Effector memory CD8-positive, alpha-beta T cell (primary cell): ENCODE measurements at regions not wholly inside any gene's neighbourhood (a gene's known extent, or its start where the extent isn't known, plus 50 kb on each side); places are given as distances from the start of the nearest gene placed in this dataset.

Source experiments
- ATAC-seq: fragments of 150-1000 bp; cut with Tn5 transposase; replicated peaks from 2 replicates; pipeline ENCODE4 v1.10.0; 2021; ENCODE audit warnings: mild to moderate bottlenecking, moderate library complexity
- DNase-seq, 3 experiments: peaks; one replicate each; pipeline ENCODE4 v3.0.0; 2021
- H3K27ac Mint-ChIP-seq, 2 donors: one replicate each; pipeline ENCODE4 v1.8.0; 2022; ENCODE audit warnings: mild to moderate bottlenecking in 2 of 2, mixed read lengths in 2 of 2, moderate library complexity in 2 of 2
- H3K27me3 Mint-ChIP-seq, 2 donors: one replicate each; pipeline ENCODE4 v1.8.0; 2022; ENCODE audit warnings: mixed read lengths in 2 of 2
- H3K36me3 Mint-ChIP-seq: one replicate; pipeline ENCODE4 v1.8.0; 2022; ENCODE audit warnings: mild to moderate bottlenecking, moderate library complexity, mixed read lengths; ENCODE audit not compliant: insufficient read depth
- H3K4me1 Mint-ChIP-seq, 2 donors: one replicate each; pipeline ENCODE4 v1.8.0; 2022; ENCODE audit warnings: low read depth in 2 of 2, mixed read lengths in 2 of 2
- H3K4me3 Mint-ChIP-seq, 2 donors: one replicate each; pipeline ENCODE4 v1.8.0; 2022; ENCODE audit warnings: mild to moderate bottlenecking in 2 of 2, mixed read lengths in 2 of 2, moderate library complexity in 2 of 2
- H3K9me3 Mint-ChIP-seq, 2 donors: one replicate each; pipeline ENCODE4 v1.8.0; 2022; ENCODE audit warnings: mixed read lengths in 2 of 2

DNA sequence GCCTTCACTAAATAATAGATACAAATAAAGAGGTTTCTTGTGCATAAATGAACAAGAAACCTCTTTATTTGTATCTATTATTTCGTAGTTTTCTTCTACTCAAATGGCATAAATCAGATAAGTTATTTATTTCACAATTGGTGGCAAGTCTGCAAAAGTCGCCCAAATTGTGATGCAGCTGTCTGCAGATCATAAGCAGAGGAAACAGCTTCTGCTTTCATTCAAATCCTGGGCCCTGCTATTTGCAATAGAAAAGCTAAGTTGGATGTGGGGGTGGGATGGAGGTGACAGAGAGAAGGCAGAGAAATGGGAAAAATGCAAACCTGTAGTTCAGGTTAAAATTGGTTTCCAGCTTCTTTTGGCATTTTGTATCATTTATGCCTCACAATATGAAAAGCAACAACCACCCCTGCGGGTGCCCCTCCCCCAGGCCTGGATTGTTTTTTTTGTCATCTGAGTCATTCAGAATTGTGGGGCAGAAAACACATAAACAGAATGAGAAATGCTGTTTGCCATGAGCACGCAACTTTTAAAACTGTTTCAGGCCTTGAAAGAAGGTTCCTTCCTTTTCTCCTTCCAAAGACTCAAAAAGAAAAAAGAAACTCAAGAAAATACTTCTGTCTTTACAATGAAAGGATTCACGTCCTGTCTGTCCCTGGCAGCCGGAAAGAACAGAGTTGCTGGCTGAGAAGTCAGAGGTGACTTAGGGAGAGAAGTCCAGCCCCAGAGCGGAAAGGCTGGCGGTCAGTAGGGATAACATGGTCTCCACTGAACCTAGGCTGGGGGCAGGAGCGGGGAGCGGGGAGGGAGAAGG is 132.9 kb downstream of the BAMBI start:
- no peaks in the 10 kb centered on the region for H3K36me3 Mint-ChIP-seq
- no peaks in the 10 kb centered on the region for H3K9me3 Mint-ChIP-seq
- no peak for ATAC-seq
- no peak overlapping the region for H3K27ac Mint-ChIP-seq
- H3K4me1 Mint-ChIP-seq = no peaks in the 10 kb centered on the region
- H3K27me3 Mint-ChIP-seq = peaks cover 38 to 45% of the 10 kb centered on the region in 2 donors
- no peak for DNase-seq
- no peak overlapping the region for H3K4me3 Mint-ChIP-seq

DNA sequence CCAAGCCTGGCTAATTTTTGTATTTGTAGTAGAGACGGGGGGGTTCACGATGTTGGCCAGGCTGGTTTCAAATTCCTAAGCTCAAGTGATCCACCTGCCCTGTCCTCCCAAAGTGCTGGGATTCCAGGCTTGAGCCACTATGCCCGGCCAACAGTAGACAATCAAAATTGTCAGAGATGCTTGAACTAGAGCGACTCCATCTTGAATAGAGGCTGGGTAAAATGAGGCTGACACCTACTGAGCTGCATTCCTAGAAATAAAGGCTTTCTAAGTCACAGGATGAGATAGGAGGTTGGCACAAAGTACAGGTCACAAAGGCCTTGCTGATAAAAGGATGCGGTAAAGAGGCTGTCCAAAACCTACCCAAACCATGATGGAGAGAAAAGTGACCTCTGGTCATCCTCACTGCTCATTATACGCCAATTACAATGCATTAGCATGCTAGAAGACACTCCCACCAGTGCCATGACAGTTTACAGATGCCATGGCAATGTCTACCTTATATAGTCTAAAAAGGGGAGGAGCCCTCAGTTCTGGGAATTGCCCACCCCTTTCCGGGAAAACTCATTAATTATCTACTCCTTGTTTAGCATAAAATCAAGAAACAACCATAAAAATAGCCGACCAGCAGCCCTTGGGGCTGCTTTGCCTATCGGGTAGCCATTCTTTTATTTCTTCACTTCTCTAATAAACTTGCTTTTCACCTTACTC is 134.5 kb downstream of the BAMBI start:
- H3K36me3 Mint-ChIP-seq = no peaks in the 10 kb centered on the region
- no peak for DNase-seq
- ATAC-seq = no peak

DNA sequence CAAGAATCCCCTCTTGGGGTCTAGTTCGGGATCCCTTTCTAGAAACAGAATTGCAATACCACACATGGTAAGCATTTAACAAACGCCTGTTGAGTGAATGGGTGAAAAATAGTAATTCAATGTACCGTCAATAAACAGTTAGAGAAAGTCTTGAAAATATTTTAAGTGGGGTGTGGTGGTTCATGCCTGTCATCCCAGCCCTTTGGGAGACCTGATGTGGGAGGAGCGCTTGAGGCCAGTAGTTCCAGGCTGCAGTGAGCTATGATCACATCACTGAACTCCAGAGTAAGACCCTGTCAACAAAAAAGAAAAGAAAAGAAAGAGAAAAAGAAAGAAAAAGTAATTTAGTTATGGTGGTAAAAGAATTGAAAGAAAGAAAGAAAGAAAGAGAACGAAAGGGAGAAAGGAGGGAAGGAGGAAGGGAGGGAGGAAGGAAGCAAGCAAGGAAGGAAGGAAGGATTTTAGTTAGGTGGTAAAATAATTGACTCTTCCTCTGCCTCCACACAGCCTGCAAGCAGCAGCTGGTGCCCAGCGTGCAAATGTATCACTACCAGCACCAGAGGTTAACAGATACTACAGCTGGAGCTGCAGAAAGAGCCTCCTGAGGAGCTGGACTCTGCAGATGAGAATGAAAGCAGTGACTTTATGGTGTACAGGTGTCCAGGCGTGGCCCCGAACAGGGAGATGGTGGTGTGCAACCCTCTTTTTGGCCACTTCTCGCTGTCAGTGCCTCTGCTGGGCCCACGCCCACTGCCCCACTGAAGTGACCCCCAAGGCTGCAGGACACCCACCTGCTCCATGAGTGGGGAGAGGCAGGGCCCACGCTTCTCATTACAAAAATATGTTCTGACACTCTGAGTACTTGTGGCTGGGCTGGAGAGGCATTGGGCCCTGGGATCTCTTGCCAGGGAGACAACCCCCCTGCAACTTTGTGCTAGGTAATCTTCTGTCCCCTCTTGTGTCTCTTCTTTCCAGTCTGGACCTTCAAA is 135.4 kb downstream of the BAMBI start:
- H3K27me3 Mint-ChIP-seq = peaks cover 21 to 25% of the 10 kb centered on the region in 2 donors
- no peaks in the 10 kb centered on the region for H3K9me3 Mint-ChIP-seq
- DNase-seq (no peak), ATAC-seq (no peak)
- H3K27ac Mint-ChIP-seq = peak overlapping the region in 1 of 2 donors; percentile 10
- H3K36me3 Mint-ChIP-seq = no peaks in the 10 kb centered on the region
- no peak overlapping the region for H3K4me3 Mint-ChIP-seq
- no peaks in the 10 kb centered on the region for H3K4me1 Mint-ChIP-seq

More for the DNA sequence above, 134.5 kb downstream of the BAMBI start:
- Mint-ChIP-seq H3K4me1 (no peaks in the 10 kb centered on the region), H3K27ac (no peak overlapping the region), H3K27me3 (peaks cover 29 to 33% of the 10 kb centered on the region in 2 donors), H3K9me3 (no peaks in the 10 kb centered on the region), H3K4me3 (no peak overlapping the region)

DNA sequence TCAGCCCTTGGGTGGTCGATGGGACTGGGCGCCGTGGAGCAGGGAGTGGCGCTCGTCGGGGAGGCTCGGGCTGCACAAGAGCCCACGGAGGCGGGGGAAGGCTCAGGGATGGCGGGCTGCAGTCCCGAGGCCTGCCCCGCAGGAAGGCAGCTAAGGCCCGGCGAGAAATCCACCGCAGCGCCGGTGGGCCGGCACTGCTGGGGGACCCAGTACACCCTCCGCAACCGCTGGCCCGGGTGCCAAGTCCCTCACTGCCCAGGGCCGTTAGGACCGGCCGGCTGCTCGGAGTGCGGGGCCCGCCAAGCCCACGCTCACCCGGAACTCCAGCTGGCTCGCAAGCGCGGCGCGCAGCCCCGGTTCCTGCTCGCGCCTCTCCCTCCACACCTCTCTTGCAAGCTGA is 138.4 kb downstream of the BAMBI start:
- DNase-seq (no peak), ATAC-seq (no peak)
- H3K36me3 Mint-ChIP-seq = no peaks in the 10 kb centered on the region
- peaks cover 9 to 21% of the 10 kb centered on the region in 2 donors for H3K27me3 Mint-ChIP-seq
- no peaks in the 10 kb centered on the region for H3K4me1 Mint-ChIP-seq
- no peaks in the 10 kb centered on the region for H3K9me3 Mint-ChIP-seq
- no peak overlapping the region for H3K4me3 Mint-ChIP-seq
- no peak overlapping the region for H3K27ac Mint-ChIP-seq

DNA sequence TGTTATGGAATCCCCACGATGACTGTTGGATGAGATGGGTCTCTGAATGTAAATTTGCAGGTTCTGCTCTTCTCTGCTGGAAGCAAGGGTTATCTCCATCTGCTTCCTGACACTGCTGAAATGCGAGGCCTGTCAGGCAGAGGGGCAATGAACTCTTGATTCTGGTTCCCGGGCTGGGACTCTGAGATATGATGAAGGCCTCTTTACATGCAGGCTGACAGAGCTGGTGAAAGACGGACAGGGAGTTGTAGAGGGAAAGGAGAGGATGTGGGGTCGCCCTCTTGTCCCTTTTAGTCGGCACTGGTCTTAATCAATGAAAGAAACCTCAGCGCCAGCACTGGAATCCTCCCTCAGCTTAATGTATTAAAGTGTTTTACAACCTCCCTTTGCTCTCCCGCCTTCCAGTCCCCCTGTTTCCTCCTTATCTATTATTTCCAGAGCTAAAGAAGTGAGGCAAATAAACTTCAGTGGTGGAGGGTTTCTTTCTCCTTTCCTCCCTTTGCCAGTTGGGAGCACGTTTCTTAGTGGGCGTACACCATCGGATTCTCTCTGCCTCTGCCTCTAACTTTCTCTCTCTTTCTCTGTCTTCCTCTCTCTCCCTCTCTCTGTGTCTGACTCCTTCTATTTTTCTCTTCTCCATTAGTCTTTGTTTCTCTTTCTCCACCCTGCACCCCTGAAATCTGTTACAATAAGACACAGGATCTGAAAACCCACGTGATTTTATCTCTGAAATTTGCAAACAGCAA is 145.6 kb downstream of the BAMBI start:
- no peak overlapping the region for H3K4me3 Mint-ChIP-seq
- no peaks in the 10 kb centered on the region for H3K9me3 Mint-ChIP-seq
- DNase-seq = no peak
- peaks cover 4 to 17% of the 10 kb centered on the region in 2 donors for H3K27me3 Mint-ChIP-seq
- no peaks in the 10 kb centered on the region for H3K4me1 Mint-ChIP-seq
- no peaks in the 10 kb centered on the region for H3K36me3 Mint-ChIP-seq
- H3K27ac Mint-ChIP-seq = no peak overlapping the region
- no peak for ATAC-seq

DNA sequence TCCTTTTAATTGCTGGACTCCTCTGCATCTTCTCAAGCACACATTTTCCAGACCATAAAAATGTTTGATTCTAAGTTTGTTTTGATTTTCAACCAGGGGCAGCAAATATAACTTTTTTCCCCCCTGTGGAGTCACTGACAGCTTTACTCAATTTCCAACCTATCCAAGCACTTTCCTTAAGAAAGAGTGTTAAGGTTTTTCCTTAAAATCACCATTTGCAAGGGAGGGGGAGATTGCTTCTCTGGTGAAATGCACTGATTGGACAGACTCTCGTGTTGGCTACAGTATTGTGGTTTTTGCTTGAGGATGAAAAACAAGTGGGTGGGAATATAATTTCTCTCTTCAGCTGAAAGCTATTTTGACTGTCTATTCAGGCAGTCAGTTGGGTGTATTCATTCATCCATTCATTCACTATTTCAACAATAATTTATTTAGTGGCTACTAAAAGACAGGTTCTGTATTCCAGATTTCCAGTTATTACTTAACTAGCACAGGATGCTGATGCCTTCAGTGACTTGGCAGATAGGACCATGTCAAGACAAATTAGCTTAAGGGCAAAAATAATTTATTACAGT is 146.3 kb downstream of the BAMBI start:
- no peaks in the 10 kb centered on the region for H3K9me3 Mint-ChIP-seq
- no peaks in the 10 kb centered on the region for H3K4me1 Mint-ChIP-seq
- DNase-seq = no peak
- no peak overlapping the region for H3K27ac Mint-ChIP-seq
- peaks cover 4 to 16% of the 10 kb centered on the region in 2 donors for H3K27me3 Mint-ChIP-seq
- no peak for ATAC-seq
- H3K4me3 Mint-ChIP-seq = no peak overlapping the region
- no peaks in the 10 kb centered on the region for H3K36me3 Mint-ChIP-seq

DNA sequence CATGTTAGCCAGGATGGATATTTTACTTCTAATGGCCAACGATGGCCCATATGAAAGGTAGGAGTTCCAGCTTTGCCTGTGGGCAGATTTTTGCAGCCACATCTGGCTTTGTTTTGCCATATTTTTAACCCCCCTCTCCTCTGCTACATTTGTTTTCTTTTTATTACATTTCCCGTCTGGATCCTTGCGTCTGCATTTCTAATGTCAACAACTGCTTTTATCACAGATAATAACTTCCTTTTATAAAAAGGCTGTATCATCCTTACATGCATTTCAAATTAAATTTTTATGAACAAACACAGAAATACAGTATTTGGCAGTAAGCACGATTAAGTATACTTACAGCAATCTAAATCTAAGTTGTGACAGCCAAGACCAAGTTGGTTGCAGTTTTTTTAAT is 156.0 kb downstream of the BAMBI start:
- no peak for DNase-seq

DNA sequence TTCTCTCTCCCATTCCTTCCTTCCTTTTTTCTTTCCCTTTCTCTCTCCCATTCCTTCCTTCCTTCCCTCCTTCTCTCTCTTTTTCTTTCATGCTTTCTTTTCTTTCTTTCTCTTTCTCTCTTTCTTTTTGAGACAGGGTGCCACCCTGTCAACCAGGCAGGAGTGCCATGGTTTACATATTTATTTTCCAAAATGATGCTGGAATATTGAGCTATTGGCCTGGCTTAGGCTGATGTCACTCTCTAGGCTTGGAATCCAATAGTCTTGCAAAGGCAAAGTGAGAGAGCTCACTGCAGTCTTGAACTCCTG is 159.1 kb downstream of the BAMBI start:
- Mint-ChIP-seq H3K36me3 (no peaks in the 10 kb centered on the region), H3K4me1 (no peaks in the 10 kb centered on the region), H3K9me3 (no peaks in the 10 kb centered on the region), H3K4me3 (no peak overlapping the region), H3K27ac (no peak overlapping the region), H3K27me3 (peaks cover 0 to 15% of the 10 kb centered on the region in 2 donors)
- ATAC-seq (no peak), DNase-seq (no peak)

More for the DNA sequence above, 156.0 kb downstream of the BAMBI start:
- Mint-ChIP-seq H3K27ac (no peak overlapping the region), H3K4me3 (no peak overlapping the region), H3K36me3 (no peaks in the 10 kb centered on the region), H3K27me3 (peaks cover 0 to 15% of the 10 kb centered on the region in 2 donors), H3K4me1 (no peaks in the 10 kb centered on the region), H3K9me3 (no peaks in the 10 kb centered on the region)
- no peak for ATAC-seq

DNA sequence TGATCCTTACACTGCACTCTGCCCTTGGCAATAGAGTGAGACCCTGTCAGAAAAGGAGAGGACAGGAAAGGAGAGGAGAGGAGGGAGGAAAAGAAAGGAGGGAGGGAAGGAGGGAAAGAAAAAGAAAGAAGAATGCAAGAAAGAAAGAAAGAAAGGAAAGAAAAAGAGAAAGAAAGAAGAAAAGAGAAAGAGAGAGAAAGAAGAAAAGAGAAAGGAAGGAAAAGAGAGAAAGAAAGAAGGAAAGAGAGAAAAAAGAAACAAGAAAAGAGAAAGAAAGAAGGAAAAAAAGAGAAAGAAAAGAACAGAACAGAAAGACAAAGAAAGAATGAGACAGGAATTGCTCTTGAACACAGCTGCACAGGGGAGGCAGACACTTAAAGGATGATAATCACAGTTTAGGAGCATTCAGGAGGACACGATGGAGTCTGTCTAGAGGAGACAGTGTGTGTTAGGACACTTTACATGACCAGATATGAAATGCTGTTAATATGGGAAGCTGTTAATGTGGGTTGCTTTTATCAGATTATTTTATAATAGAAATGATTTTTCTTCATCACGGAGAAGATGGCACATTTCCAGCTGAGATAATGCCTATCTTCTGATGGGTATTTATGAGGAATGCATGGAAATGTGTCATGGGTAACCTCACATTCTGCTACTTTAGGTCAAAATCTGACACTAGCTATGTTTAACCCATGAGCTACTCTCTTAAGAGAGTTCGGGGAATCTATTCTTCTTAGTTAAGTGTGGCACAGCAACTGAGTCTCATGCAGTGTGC is 160.5 kb downstream of the BAMBI start:
- Mint-ChIP-seq H3K4me3 (no peak overlapping the region), H3K4me1 (no peaks in the 10 kb centered on the region), H3K9me3 (no peaks in the 10 kb centered on the region), H3K36me3 (no peaks in the 10 kb centered on the region), H3K27ac (no peak overlapping the region), H3K27me3 (peaks cover 0 to 15% of the 10 kb centered on the region in 2 donors)
- DNase-seq = no peak
- no peak for ATAC-seq

DNA sequence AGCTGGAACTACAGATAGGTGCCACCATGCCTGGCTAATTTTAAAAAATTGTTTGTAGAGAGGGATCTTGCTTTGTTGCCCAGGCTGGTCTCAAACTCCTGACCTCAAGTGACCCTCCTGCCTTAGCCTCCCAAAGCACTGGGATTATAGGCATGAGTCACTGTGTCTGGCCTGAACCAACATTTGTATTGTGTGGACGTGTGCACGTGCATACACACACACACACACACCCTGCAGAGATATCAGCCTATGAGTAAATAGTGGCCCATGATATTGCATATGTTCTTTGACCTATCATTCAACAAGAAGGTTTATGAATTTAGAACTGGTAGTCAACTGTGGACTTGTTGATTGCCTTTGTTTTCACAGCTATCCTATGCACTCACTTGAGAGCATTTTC is 161.6 kb downstream of the BAMBI start:
- no peaks in the 10 kb centered on the region for H3K9me3 Mint-ChIP-seq
- H3K27ac Mint-ChIP-seq = no peak overlapping the region
- H3K36me3 Mint-ChIP-seq = no peaks in the 10 kb centered on the region
- no peaks in the 10 kb centered on the region for H3K4me1 Mint-ChIP-seq
- H3K27me3 Mint-ChIP-seq = peaks cover 0 to 15% of the 10 kb centered on the region in 2 donors
- no peak overlapping the region for H3K4me3 Mint-ChIP-seq
- no peak for DNase-seq
- ATAC-seq = no peak

DNA sequence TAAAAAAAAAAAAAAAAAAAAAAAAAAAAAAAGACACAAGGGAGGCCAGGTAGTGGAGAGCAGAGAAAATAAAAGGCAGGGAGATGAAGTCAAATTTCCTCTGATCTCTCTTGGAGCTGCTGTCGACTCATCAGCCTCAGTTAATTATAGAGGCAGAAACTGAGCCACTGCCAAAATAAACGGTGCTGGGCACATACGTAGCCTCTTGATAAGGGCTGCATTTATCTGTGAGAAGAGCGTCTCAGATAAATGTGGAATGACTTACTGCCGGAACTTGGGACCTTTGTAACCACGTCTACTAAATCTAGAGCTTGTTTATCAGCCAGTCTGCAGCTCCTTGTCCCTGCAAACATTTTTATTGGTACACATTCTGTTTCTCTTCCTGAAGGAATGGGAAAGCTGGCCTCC is 162.3 kb downstream of the BAMBI start:
- Mint-ChIP-seq H3K27me3 (peaks cover 0 to 15% of the 10 kb centered on the region in 2 donors), H3K4me1 (no peaks in the 10 kb centered on the region), H3K9me3 (no peaks in the 10 kb centered on the region), H3K4me3 (no peak overlapping the region), H3K27ac (no peak overlapping the region), H3K36me3 (no peaks in the 10 kb centered on the region)
- DNase-seq = no peak
- ATAC-seq = no peak

DNA sequence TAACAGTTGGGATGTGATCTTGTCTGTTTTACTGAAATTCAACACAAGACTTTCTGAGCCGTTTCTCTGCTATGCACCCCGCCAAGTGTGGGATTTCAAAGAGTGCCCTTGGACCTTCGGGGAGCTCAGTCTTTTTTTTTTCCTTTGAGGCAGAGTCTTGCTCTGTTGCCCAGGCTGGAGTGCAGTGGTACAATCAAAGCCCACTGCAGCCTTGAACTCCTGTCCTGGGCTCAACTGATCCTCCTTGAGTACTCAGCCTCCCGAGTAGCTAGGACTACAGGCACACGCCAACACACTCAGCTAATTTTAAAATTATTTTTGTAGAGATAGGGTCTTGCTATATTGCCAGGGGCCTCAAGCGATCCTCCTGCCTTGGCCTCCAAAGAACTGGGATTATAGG is 162.9 kb downstream of the BAMBI start:
- no peak for ATAC-seq
- Mint-ChIP-seq H3K27me3 (peaks cover 0 to 15% of the 10 kb centered on the region in 2 donors), H3K36me3 (no peaks in the 10 kb centered on the region), H3K27ac (no peak overlapping the region), H3K4me1 (no peaks in the 10 kb centered on the region), H3K9me3 (no peaks in the 10 kb centered on the region), H3K4me3 (no peak overlapping the region)
- no peak for DNase-seq
